ENCODE measurements at regions not wholly inside any gene's neighbourhood (a gene's known extent, or its start where the extent isn't known, plus 50 kb on each side); places are given as distances from the start of the nearest gene placed in this dataset.

- WGBS (ENCODE audit: low lambda C conversion rate): 42% methylated on average over 4 of the region's 28 CpGs
- POLR2A ChIA-PET: no interaction called here
- no peak for TF ChIP-seq TCF12 (IDR thresholded peaks at IDR 0.05)
- TF ChIP-seq RFX5 (IDR thresholded peaks at IDR 0.05; ENCODE audit: low read length): no peak
- TF ChIP-seq RCOR1 (IDR thresholded peaks at IDR 0.05; ENCODE audit: low read length): no peak
- no peak for TF ChIP-seq PBX3 (IDR thresholded peaks at IDR 0.05)
- TF ChIP-seq NFIC (IDR thresholded peaks at IDR 0.05; ENCODE audit: borderline replicate concordance): no peak
- TF ChIP-seq RXRA (IDR thresholded peaks at IDR 0.05; ENCODE audit: borderline replicate concordance, low read depth): no peak
These were observed 80.4 kb upstream of the MANEA start for GRCh38 chr6:95496769-95497426.

GRCh38 chr6:95501032-95501904, 76.1 kb upstream of the MANEA start:
- Histone ChIP-seq H3K9me2 (no peaks in the 10 kb centered on the region), H3K79me2 (ENCODE audit: insufficient read depth) (no peaks in the 10 kb centered on the region), H3K4me3 (ENCODE audit: low read depth in 2 of 2, low read length in 1 of 2) (no peak overlapping the region), H3K4me2 (no peak overlapping the region), H3K36me3 (replicated peaks in 1 of 2; ENCODE audit: control insufficient read depth in 1 of 2, insufficient read depth in 2 of 2, low read length in 1 of 2) (no peaks in the 10 kb centered on the region), H3K27ac (ENCODE audit: low read depth in 2 of 2, low read length in 1 of 2) (no peak overlapping the region), H2AFZ (ENCODE audit: low read depth) (no peak overlapping the region), H4K20me1 (ENCODE audit: insufficient read depth) (no peaks in the 10 kb centered on the region), H3K4me1 (ENCODE audit: control insufficient read depth in 1 of 2, insufficient read depth in 2 of 2, low read depth in 1 of 2, low read length in 1 of 2) (no peaks in the 10 kb centered on the region), H3K27me3 (ENCODE audit: insufficient read depth) (no peaks in the 10 kb centered on the region), H3K9me3 (no peaks in the 10 kb centered on the region), H3F3A (replicated peaks; ENCODE audit: insufficient read depth) (no peaks in the 10 kb centered on the region), H3K9ac (no peak overlapping the region)
- 58% methylated on average over 4 of the region's 4 CpGs for WGBS (ENCODE audit: low lambda C conversion rate)
- CTCF ChIA-PET: interaction anchor here (0.6 kb wide), 1 partner anchor 15 kb away, joined by 3 read pairs; no protein-coding TSS in a partner anchor
- DNase-seq: no peak
- TF ChIP-seq TEAD4 (IDR thresholded peaks at IDR 0.05; ENCODE audit: borderline replicate concordance, insufficient read depth) (no peak), JUND (IDR thresholded peaks at IDR 0.05) (no peak), RFX5 (IDR thresholded peaks at IDR 0.05; ENCODE audit: low read length) (no peak), MAX (IDR thresholded peaks at IDR 0.05; ENCODE audit: low read depth) (no peak), USF1 (IDR thresholded peaks at IDR 0.05; ENCODE audit: borderline replicate concordance, low read depth) (no peak), YY1 (IDR thresholded peaks at IDR 0.05; ENCODE audit: low read depth) (no peak), RXRA (IDR thresholded peaks at IDR 0.05; ENCODE audit: borderline replicate concordance, low read depth) (no peak), CTCF (IDR thresholded peaks at IDR 0.05) (no peak), RAD21 (IDR thresholded peaks at IDR 0.05; ENCODE audit: low read length) (no peak), IRF3 (IDR thresholded peaks at IDR 0.05; ENCODE audit: low read depth, low read length) (no peak), SIN3A (IDR thresholded peaks at IDR 0.05; ENCODE audit: borderline replicate concordance, low read depth, low read length) (no peak), EZH2phosphoT487 (IDR thresholded peaks at IDR 0.05; ENCODE audit: borderline replicate concordance, low read depth) (no peak), TCF12 (IDR thresholded peaks at IDR 0.05) (no peak), ELF1 (IDR thresholded peaks at IDR 0.05) (no peak), MEF2A (IDR thresholded peaks at IDR 0.05; ENCODE audit: borderline replicate concordance, low read depth) (no peak), FOXJ3 (CRISPR knock-in tag; IDR thresholded peaks at IDR 0.05) (no peak), MXI1 (IDR thresholded peaks at IDR 0.05; ENCODE audit: low read depth, low read length) (no peak)
- POLR2A ChIA-PET: no interaction called here

More at GRCh38 chr6:95496769-95497426, 80.4 kb upstream of the MANEA start:
- no peak overlapping the region for H3K4me3 ChIP-seq (ENCODE audit: low read depth in 2 of 2, low read length in 1 of 2)
- H3K9ac ChIP-seq: no peak overlapping the region
- H3K4me1 ChIP-seq (ENCODE audit: control insufficient read depth in 1 of 2, insufficient read depth in 2 of 2, low read depth in 1 of 2, low read length in 1 of 2): no peaks in the 10 kb centered on the region
- no peaks in the 10 kb centered on the region for H3K36me3 ChIP-seq (replicated peaks in 1 of 2; ENCODE audit: control insufficient read depth in 1 of 2, insufficient read depth in 2 of 2, low read length in 1 of 2)
- H4K20me1 ChIP-seq (ENCODE audit: insufficient read depth): no peaks in the 10 kb centered on the region
- CTCF ChIA-PET: no interaction called here
- H2AFZ ChIP-seq (ENCODE audit: low read depth): no peak overlapping the region
- no peaks in the 10 kb centered on the region for H3K9me3 ChIP-seq
- H3K27me3 ChIP-seq (ENCODE audit: insufficient read depth): no peaks in the 10 kb centered on the region
- H3K9me2 ChIP-seq: no peaks in the 10 kb centered on the region
- H3K79me2 ChIP-seq (ENCODE audit: insufficient read depth): no peaks in the 10 kb centered on the region
- no peak overlapping the region for H3K27ac ChIP-seq (ENCODE audit: low read depth in 2 of 2, low read length in 1 of 2)
- no peaks in the 10 kb centered on the region for H3F3A ChIP-seq (replicated peaks; ENCODE audit: insufficient read depth)
- no peak for DNase-seq
- no peak overlapping the region for H3K4me2 ChIP-seq
